ENCODE measurements at regions not wholly inside any gene's neighbourhood (a gene's known extent, or its start where the extent isn't known, plus 50 kb on each side); places are given as distances from the start of the nearest gene placed in this dataset.
"Not testable (repeated sequence)": the region's sequence is repeated elsewhere in the genome, so short reads cannot be mapped to it uniquely, and the experiment has no call there.

- DNase-seq (ENCODE audit: low read depth in 2 of 2): no peak
Observed at GRCh38 chr2:236632295-236633218, 62.9 kb downstream of the ACKR3 start.

- DNase-seq (ENCODE audit: low read depth in 2 of 2): no peak
Observed at GRCh38 chr2:236633219-236633570, 63.6 kb downstream of the ACKR3 start.

- no peak for DNase-seq (ENCODE audit: low read depth in 2 of 2)
Observed at GRCh38 chr2:236633775-236634560, 64.3 kb downstream of the ACKR3 start.

GRCh38 chr2:236636261-236636660 is 66.6 kb downstream of the ACKR3 start:
- no peak for DNase-seq (ENCODE audit: low read depth in 2 of 2)

GRCh38 chr2:236636714-236637470 is 67.3 kb downstream of the ACKR3 start:
- DNase-seq (ENCODE audit: low read depth in 2 of 2): no peak

- no peak for DNase-seq (ENCODE audit: low read depth in 2 of 2)
Observed at GRCh38 chr2:236637686-236638569, 68.3 kb downstream of the ACKR3 start.

GRCh38 chr2:236638707-236639106 is 69.1 kb downstream of the ACKR3 start:
- no peak for DNase-seq (ENCODE audit: low read depth in 2 of 2)

- no peak for DNase-seq (ENCODE audit: low read depth in 2 of 2)
Observed at GRCh38 chr2:236639461-236640235, 70.0 kb downstream of the ACKR3 start.

- no peak for DNase-seq (ENCODE audit: low read depth in 2 of 2)
Observed at GRCh38 chr2:236641051-236641726, 71.6 kb downstream of the ACKR3 start.

- no peak for DNase-seq (ENCODE audit: low read depth in 2 of 2)
Observed at GRCh38 chr2:236642125-236642524, 72.5 kb downstream of the ACKR3 start.

- no peak for DNase-seq (ENCODE audit: low read depth in 2 of 2)
Observed at GRCh38 chr2:236642584-236643291, 73.1 kb downstream of the ACKR3 start.

GRCh38 chr2:236643480-236643879 is 73.9 kb downstream of the ACKR3 start:
- no peak for DNase-seq (ENCODE audit: low read depth in 2 of 2)

- no peak for DNase-seq (ENCODE audit: low read depth in 2 of 2)
Observed at GRCh38 chr2:236644067-236644466, 74.4 kb downstream of the ACKR3 start.

- no peak for DNase-seq (ENCODE audit: low read depth in 2 of 2)
Observed at GRCh38 chr2:236644502-236644911, 74.9 kb downstream of the ACKR3 start.

GRCh38 chr2:236645141-236645540 is 75.5 kb downstream of the ACKR3 start:
- DNase-seq (ENCODE audit: low read depth in 2 of 2): not testable (repeated sequence)

- no peak for DNase-seq (ENCODE audit: low read depth in 2 of 2)
Observed at GRCh38 chr2:236646441-236646840, 76.8 kb downstream of the ACKR3 start.

GRCh38 chr2:236646871-236647270 is 77.2 kb downstream of the ACKR3 start:
- no peak for DNase-seq (ENCODE audit: low read depth in 2 of 2)

- DNase-seq (ENCODE audit: low read depth in 2 of 2): no peak
Observed at GRCh38 chr2:236647621-236648020, 78.0 kb downstream of the ACKR3 start.

GRCh38 chr2:236653863-236654262 is 84.2 kb downstream of the ACKR3 start:
- DNase-seq (ENCODE audit: low read depth in 2 of 2): no peak
